Muscle of leg (tissue), 3 donors: ENCODE measurements at regions not wholly inside any gene's neighbourhood (a gene's known extent, or its start where the extent isn't known, plus 50 kb on each side); places are given as distances from the start of the nearest gene placed in this dataset.
"Not testable (repeated sequence)": the region's sequence is repeated elsewhere in the genome, so short reads cannot be mapped to it uniquely, and the experiment has no call there.

Experiments used
- DNase-seq: peaks from one replicate; pipeline ENCODE4 v3.0.0; 2013
- H3K27ac ChIP-seq: one replicate; pipeline ENCODE4 v1.5.1; 2013; ENCODE audit warnings: mild to moderate bottlenecking, low read length, control low read depth
- H3K27me3 ChIP-seq: one replicate; pipeline ENCODE4 v1.6.1; 2013; ENCODE audit warnings: low read length; ENCODE audit not compliant: control insufficient read depth, insufficient read depth
- H3K36me3 ChIP-seq: one replicate; pipeline ENCODE4 v1.6.1; 2013; ENCODE audit warnings: low read length; ENCODE audit not compliant: control insufficient read depth, insufficient read depth
- H3K4me1 ChIP-seq: one replicate; pipeline ENCODE4 v1.6.1; 2013; ENCODE audit warnings: low read length; ENCODE audit not compliant: control insufficient read depth, insufficient read depth
- H3K4me3 ChIP-seq: one replicate; pipeline ENCODE4 v1.5.1; 2013; ENCODE audit warnings: low read length, control low read depth
- H3K9me3 ChIP-seq: replicated peaks from 2 replicates; pipeline ENCODE4 v1.6.1; 2013; ENCODE audit warnings: low read depth, low read length; ENCODE audit not compliant: control insufficient read depth
- WGBS: methylation state at CpG from one replicate; pipeline ENCODE4 v1.1.5; 2013; ENCODE audit warnings: missing lambda C conversion rate; ENCODE audit not compliant: insufficient coverage; 5-methylcytosine and 5-hydroxymethylcytosine counted together

- peaks cover 10% of the 10 kb centered on the region for H3K4me1 ChIP-seq
- no peaks in the 10 kb centered on the region for H3K36me3 ChIP-seq
- H3K27ac ChIP-seq: peak overlapping the region; percentile 35
- WGBS: 41% methylated on average over 6 of the region's 18 CpGs
- peaks cover 5% of the 10 kb centered on the region for H3K27me3 ChIP-seq
- H3K9me3 ChIP-seq: no peaks in the 10 kb centered on the region
- no peak overlapping the region for H3K4me3 ChIP-seq
- DNase-seq: peak; percentile 86
Measured at GRCh38 chr1:47656719-47657685, 219.2 kb downstream of the FOXD2 start.

- H3K36me3 ChIP-seq: no peaks in the 10 kb centered on the region
- no peak overlapping the region for H3K27ac ChIP-seq
- H3K4me3 ChIP-seq: no peak overlapping the region
- no peak for DNase-seq
- 89% methylated on average over 6 of the region's 9 CpGs for WGBS
- H3K9me3 ChIP-seq: no peaks in the 10 kb centered on the region
- peaks cover 10% of the 10 kb centered on the region for H3K4me1 ChIP-seq
- H3K27me3 ChIP-seq: peaks cover 8% of the 10 kb centered on the region
Measured at GRCh38 chr1:47658161-47658920, 220.5 kb downstream of the FOXD2 start.

- Histone ChIP-seq H3K4me1 (peaks cover 10% of the 10 kb centered on the region), H3K27ac (no peak overlapping the region), H3K36me3 (no peaks in the 10 kb centered on the region), H3K27me3 (peaks cover 6% of the 10 kb centered on the region), H3K9me3 (no peaks in the 10 kb centered on the region), H3K4me3 (no peak overlapping the region)
- 57% methylated on average over 4 of the region's 6 CpGs for WGBS
- DNase-seq: no peak
Measured at GRCh38 chr1:47659146-47659545, 221.3 kb downstream of the FOXD2 start.

- H3K36me3 ChIP-seq: no peaks in the 10 kb centered on the region
- no peaks in the 10 kb centered on the region for H3K9me3 ChIP-seq
- no peak for DNase-seq
- H3K4me1 ChIP-seq: peaks cover 7% of the 10 kb centered on the region
- H3K4me3 ChIP-seq: no peak overlapping the region
- WGBS: 22% methylated on average over 1 of the region's 1 CpG
- peaks cover 3% of the 10 kb centered on the region for H3K27me3 ChIP-seq
- H3K27ac ChIP-seq: no peak overlapping the region
Measured at GRCh38 chr1:47660622-47661021, 222.8 kb downstream of the FOXD2 start.

- Histone ChIP-seq H3K36me3 (no peaks in the 10 kb centered on the region), H3K27ac (no peak overlapping the region), H3K9me3 (no peaks in the 10 kb centered on the region), H3K4me3 (no peak overlapping the region), H3K27me3 (peaks cover 3% of the 10 kb centered on the region), H3K4me1 (peaks cover 6% of the 10 kb centered on the region)
- 65% methylated on average over 2 of the region's 6 CpGs for WGBS
- no peak for DNase-seq
Measured at GRCh38 chr1:47661040-47661439, 223.2 kb downstream of the FOXD2 start.

GRCh38 chr1:47662068-47662467 is 224.2 kb downstream of the FOXD2 start:
- H3K9me3 ChIP-seq: no peaks in the 10 kb centered on the region
- no peak for DNase-seq
- WGBS: no CpG with 5 or more reads among the region's 3 CpGs

GRCh38 chr1:47663286-47663685 is 225.4 kb downstream of the FOXD2 start:
- Histone ChIP-seq H3K27ac (no peak overlapping the region), H3K4me1 (no peaks in the 10 kb centered on the region), H3K36me3 (no peaks in the 10 kb centered on the region), H3K9me3 (no peaks in the 10 kb centered on the region), H3K27me3 (peaks cover 3% of the 10 kb centered on the region), H3K4me3 (no peak overlapping the region)
- 53% methylated on average over 2 of the region's 6 CpGs for WGBS
- DNase-seq: no peak

More at GRCh38 chr1:47662068-47662467, 224.2 kb downstream of the FOXD2 start:
- H3K27me3 ChIP-seq: peaks cover 3% of the 10 kb centered on the region
- H3K36me3 ChIP-seq: no peaks in the 10 kb centered on the region
- no peaks in the 10 kb centered on the region for H3K4me1 ChIP-seq
- H3K27ac ChIP-seq: no peak overlapping the region
- no peak overlapping the region for H3K4me3 ChIP-seq

- H3K27me3 ChIP-seq: peaks cover 3% of the 10 kb centered on the region
- no peak for DNase-seq
Measured at GRCh38 chr1:47664356-47664755, 226.5 kb downstream of the FOXD2 start.

GRCh38 chr1:47664896-47665295 is 227.1 kb downstream of the FOXD2 start:
- not testable (repeated sequence) for H3K4me1 ChIP-seq, H3K4me3 ChIP-seq, H3K27me3 ChIP-seq, H3K27ac ChIP-seq, DNase-seq, H3K9me3 ChIP-seq, H3K36me3 ChIP-seq
- WGBS: 60% methylated on average over 5 of the region's 8 CpGs

More at GRCh38 chr1:47664356-47664755, 226.5 kb downstream of the FOXD2 start:
- H3K4me1 ChIP-seq: no peaks in the 10 kb centered on the region
- WGBS: 77% methylated on average over 3 of the region's 4 CpGs
- H3K27ac ChIP-seq: no peak overlapping the region
- H3K9me3 ChIP-seq: no peaks in the 10 kb centered on the region
- H3K4me3 ChIP-seq: no peak overlapping the region
- H3K36me3 ChIP-seq: no peaks in the 10 kb centered on the region

GRCh38 chr1:47669081-47669585 is 231.3 kb downstream of the FOXD2 start:
- Histone ChIP-seq H3K4me3 (no peak overlapping the region), H3K27ac (no peak overlapping the region), H3K9me3 (no peaks in the 10 kb centered on the region), H3K27me3 (no peaks in the 10 kb centered on the region), H3K36me3 (no peaks in the 10 kb centered on the region), H3K4me1 (no peaks in the 10 kb centered on the region)
- DNase-seq: no peak
- no CpG with 5 or more reads among the region's 10 CpGs for WGBS
